ENCODE measurements at regions not wholly inside any gene's neighbourhood (a gene's known extent, or its start where the extent isn't known, plus 50 kb on each side); places are given as distances from the start of the nearest gene placed in this dataset.

- Histone ChIP-seq H3K36me3 (ENCODE audit: control insufficient read depth in 4 of 4, insufficient read depth in 3 of 4, low read depth in 1 of 4, low read length in 3 of 4) (no peaks in the 10 kb centered on the region), H3K4me1 (ENCODE audit: control insufficient read depth in 4 of 4, insufficient read depth in 4 of 4, low read length in 3 of 4) (no peaks in the 10 kb centered on the region), H3K27me3 (ENCODE audit: control insufficient read depth in 4 of 4, insufficient read depth in 4 of 4, low read length in 3 of 4) (no peaks in the 10 kb centered on the region), H3K27ac (ENCODE audit: low read depth in 1 of 2, low read length in 2 of 2) (no peak overlapping the region), H3K9me3 (ENCODE audit: control insufficient read depth in 4 of 4, low read length in 3 of 4) (no peaks in the 10 kb centered on the region), H3K9ac (ENCODE audit: low read depth in 1 of 2, low read length in 2 of 2) (no peak overlapping the region), H3K4me3 (ENCODE audit: low read depth in 1 of 3, low read length in 3 of 3) (no peak overlapping the region)
- WGBS, result 67% methylated on average over 2 of the region's 2 CpGs
- DNase-seq (ENCODE audit: low spot score), result no peak
- TF ChIP-seq FOXA2 (IDR thresholded peaks at IDR 0.05) (no peak), EGR1 (IDR thresholded peaks at IDR 0.05; ENCODE audit: low read depth in 2 of 2) (no peak), HNF4A (conservative IDR thresholded peaks at IDR 0.05) (no peak), SP1 (IDR thresholded peaks at IDR 0.05) (no peak), RAD21 (IDR thresholded peaks at IDR 0.05) (no peak), RXRA (IDR thresholded peaks at IDR 0.05) (peak in 1 of 2 donors; percentile 8), CTCF (IDR thresholded peaks at IDR 0.05; ENCODE audit: low read depth, low read length, missing input control) (no peak), TAF1 (conservative IDR thresholded peaks at IDR 0.05) (no peak), ZBTB33 (IDR thresholded peaks at IDR 0.05) (no peak)
Observed at GRCh38 chr5:67746103-67746502, 469.5 kb upstream of the PIK3R1 start.

GRCh38 chr5:67732921-67733320 lies 482.6 kb upstream of the PIK3R1 start:
- no peak overlapping the region for H3K9ac ChIP-seq (ENCODE audit: low read depth in 1 of 2, low read length in 2 of 2)
- no peak overlapping the region for H3K4me3 ChIP-seq (ENCODE audit: low read depth in 1 of 3, low read length in 3 of 3)
- WGBS, result 95% methylated on average over 2 of the region's 2 CpGs
- TF ChIP-seq CTCF (IDR thresholded peaks at IDR 0.05; ENCODE audit: low read depth, low read length, missing input control) (no peak), JUND (IDR thresholded peaks at IDR 0.05) (no peak), ATF3 (IDR thresholded peaks at IDR 0.05) (no peak), TAF1 (conservative IDR thresholded peaks at IDR 0.05) (no peak), HNF4A (conservative IDR thresholded peaks at IDR 0.05) (no peak), FOXA2 (IDR thresholded peaks at IDR 0.05) (no peak), ZBTB33 (IDR thresholded peaks at IDR 0.05) (no peak), REST (IDR thresholded peaks at IDR 0.05) (no peak), SP1 (IDR thresholded peaks at IDR 0.05) (no peak), YY1 (IDR thresholded peaks at IDR 0.05) (no peak), RAD21 (IDR thresholded peaks at IDR 0.05) (no peak), RXRA (IDR thresholded peaks at IDR 0.05) (no peak), MAX (IDR thresholded peaks at IDR 0.05) (no peak), GABPA (IDR thresholded peaks at IDR 0.05 in 1 of 2, conservative IDR thresholded peaks at IDR 0.05 in 1 of 2) (no peak), FOXA1 (IDR thresholded peaks at IDR 0.05) (no peak), HNF4G (IDR thresholded peaks at IDR 0.05) (no peak), NR2F2 (IDR thresholded peaks at IDR 0.05) (no peak), EGR1 (IDR thresholded peaks at IDR 0.05; ENCODE audit: low read depth in 2 of 2) (no peak)
- no peaks in the 10 kb centered on the region for H3K36me3 ChIP-seq (ENCODE audit: control insufficient read depth in 4 of 4, insufficient read depth in 3 of 4, low read depth in 1 of 4, low read length in 3 of 4)
- no peaks in the 10 kb centered on the region for H3K27me3 ChIP-seq (ENCODE audit: control insufficient read depth in 4 of 4, insufficient read depth in 4 of 4, low read length in 3 of 4)
- no peak for DNase-seq (ENCODE audit: low spot score)
- H3K27ac ChIP-seq (ENCODE audit: low read depth in 1 of 2, low read length in 2 of 2), result no peak overlapping the region
- H3K4me1 ChIP-seq (ENCODE audit: control insufficient read depth in 4 of 4, insufficient read depth in 4 of 4, low read length in 3 of 4), result no peaks in the 10 kb centered on the region
- no peaks in the 10 kb centered on the region for H3K9me3 ChIP-seq (ENCODE audit: control insufficient read depth in 4 of 4, low read length in 3 of 4)

Data from liver (tissue), 8 donors.